ENCODE measurements at regions not wholly inside any gene's neighbourhood (a gene's known extent, or its start where the extent isn't known, plus 50 kb on each side); places are given as distances from the start of the nearest gene placed in this dataset.

GRCh38 chr21:27423906-27424595, 457.2 kb upstream of the ADAMTS5 start:
- ChIA-PET POLR2A (no interaction called here), CTCF (no interaction called here)
- TF ChIP-seq CTCF (IDR thresholded peaks at IDR 0.05; ENCODE audit: control extremely low read depth, extremely low read depth, low read depth, missing control alignments), result no peak
- DNase-seq (ENCODE audit: extremely low spot score), result no peak

- no peak for DNase-seq (ENCODE audit: extremely low spot score)
- ChIA-PET POLR2A (no interaction called here), CTCF (no interaction called here)
- TF ChIP-seq CTCF (IDR thresholded peaks at IDR 0.05; ENCODE audit: control extremely low read depth, extremely low read depth, low read depth, missing control alignments), result no peak
Measured at GRCh38 chr21:27423038-27423437, 456.1 kb upstream of the ADAMTS5 start.

- ChIA-PET POLR2A (no interaction called here), CTCF (no interaction called here)
- TF ChIP-seq CTCF (IDR thresholded peaks at IDR 0.05; ENCODE audit: control extremely low read depth, extremely low read depth, low read depth, missing control alignments), result no peak
- DNase-seq (ENCODE audit: extremely low spot score), result no peak
Measured at GRCh38 chr21:27422435-27422834, 455.5 kb upstream of the ADAMTS5 start.

GRCh38 chr21:27421654-27422053, 454.8 kb upstream of the ADAMTS5 start:
- ChIA-PET CTCF (no interaction called here), POLR2A (no interaction called here)
- TF ChIP-seq CTCF (IDR thresholded peaks at IDR 0.05; ENCODE audit: control extremely low read depth, extremely low read depth, low read depth, missing control alignments), result no peak
- DNase-seq (ENCODE audit: extremely low spot score), result no peak

GRCh38 chr21:27419153-27419552, 452.3 kb upstream of the ADAMTS5 start:
- no peak for TF ChIP-seq CTCF (IDR thresholded peaks at IDR 0.05; ENCODE audit: control extremely low read depth, extremely low read depth, low read depth, missing control alignments)
- POLR2A ChIA-PET, result no interaction called here
- CTCF ChIA-PET, result no interaction called here
- no peak for DNase-seq (ENCODE audit: extremely low spot score)

GRCh38 chr21:27418346-27418745, 451.5 kb upstream of the ADAMTS5 start:
- POLR2A ChIA-PET, result no interaction called here
- CTCF ChIA-PET, result interaction anchor here (1.4 kb wide), 1 partner anchor 34 kb away, joined by 3 read pairs; no protein-coding TSS in a partner anchor
- DNase-seq (ENCODE audit: extremely low spot score), result no peak

More at GRCh38 chr21:27418346-27418745, 451.5 kb upstream of the ADAMTS5 start:
- no peak for TF ChIP-seq CTCF (IDR thresholded peaks at IDR 0.05; ENCODE audit: control extremely low read depth, extremely low read depth, low read depth, missing control alignments)
